CD4-positive, alpha-beta T cell (primary cell): ENCODE measurements at regions not wholly inside any gene's neighbourhood (a gene's known extent, or its start where the extent isn't known, plus 50 kb on each side); places are given as distances from the start of the nearest gene placed in this dataset.

ENCODE experiments used
- ATAC-seq: fragments of 200-7000 bp; cut with Tn5 transposase; one replicate; pipeline ENCODE4 v1.10.0; 2022; ENCODE audit warnings: mild to moderate bottlenecking; ENCODE audit not compliant: poor library complexity
- CTCF ChIA-PET: fragments of 350-600 bp; sonication (Branson Sonifier 250); formaldehyde crosslinking; loops from one replicate; lab custom pipeline; 2021; ENCODE audit warnings: antibody characterized with exemption, inconsistent platforms; lab: Charles Lee
- POLR2A ChIA-PET: fragments of 350-600 bp; sonication (Branson Sonifier 250); formaldehyde crosslinking; loops from one replicate; lab custom pipeline; 2021; ENCODE audit warnings: antibody characterized with exemption, inconsistent platforms; lab: Charles Lee
- DNase-seq, 14 experiments: peaks; one replicate each; pipeline ENCODE4 v3.0.0-alpha.2; 2013 to 2020; ENCODE audit warnings: mixed read lengths in 2 of 14
- H3K27ac ChIP-seq, 2 donors: one replicate each; pipeline versions ENCODE4 v1.5.1 to v1.7.0; 2013; ENCODE audit warnings: low read length in 2 of 2, low read depth in 1 of 2, mild to moderate bottlenecking in 1 of 2
- H3K27me3 ChIP-seq, 2 experiments: 1 replicate in 1 of 2; 2 replicates in 1 of 2; pipeline versions ENCODE4 v1.6.1 to v1.7.0; 2013; ENCODE audit warnings: low read length in 2 of 2, control low read depth in 1 of 2, mild to moderate bottlenecking in 1 of 2, moderate library complexity in 1 of 2; ENCODE audit not compliant: insufficient read depth in 2 of 2, control insufficient read depth in 1 of 2
- H3K36me3 ChIP-seq: one replicate; pipeline ENCODE4 v1.6.1; 2013; ENCODE audit warnings: low read length, control low read depth; ENCODE audit not compliant: insufficient read depth
- H3K4me1 ChIP-seq: one replicate; pipeline ENCODE4 v1.6.1; 2013; ENCODE audit warnings: low read length, control low read depth; ENCODE audit not compliant: insufficient read depth
- H3K4me3 ChIP-seq: one replicate; pipeline ENCODE4 v1.5.1; 2013; ENCODE audit warnings: mild to moderate bottlenecking, low read length, moderate library complexity
- H3K9me3 ChIP-seq, 2 experiments: 1 replicate in 1 of 2; 2 replicates in 1 of 2; pipeline versions ENCODE4 v1.6.1 to v1.7.0; 2013; ENCODE audit warnings: low read length in 2 of 2, mild to moderate bottlenecking in 2 of 2, control low read depth in 1 of 2, moderate library complexity in 1 of 2; ENCODE audit not compliant: control insufficient read depth in 1 of 2, insufficient read depth in 1 of 2
- H3K27ac Mint-ChIP-seq: one replicate; pipeline ENCODE4 v1.8.0; 2020; ENCODE audit warnings: mixed read lengths
- H3K27me3 Mint-ChIP-seq: one replicate; pipeline ENCODE4 v1.8.0; 2021; ENCODE audit warnings: mixed read lengths
- H3K36me3 Mint-ChIP-seq: one replicate; pipeline ENCODE4 v1.8.0; 2021; ENCODE audit warnings: low read depth, mixed read lengths
- H3K4me1 Mint-ChIP-seq: one replicate; pipeline ENCODE4 v1.8.0; 2021; ENCODE audit warnings: low read depth, mixed read lengths
- H3K4me3 Mint-ChIP-seq: one replicate; pipeline ENCODE4 v1.8.0; 2020; ENCODE audit warnings: mild to moderate bottlenecking, mixed read lengths
- H3K9me3 Mint-ChIP-seq: one replicate; pipeline ENCODE4 v1.8.0; 2020; ENCODE audit warnings: mixed read lengths
- intact Hi-C, 2 experiments: fragments of 100-400 bp; cut with DNase I in 1 of 2; cut with micrococcal nuclease in 1 of 2; formaldehyde crosslinking; loops; one replicate each; pipeline versions ENCODE4 v1.15.1 to v1.9.0; 2023 to 2025; cut with DNase I, micrococcal nuclease
- TF ChIP-seq, protein P1 (sequence below): fragments of 200-600 bp; IDR thresholded peaks from one replicate; pipeline ENCODE4 v1.8.0; 2022; ENCODE audit warnings: antibody characterized with exemption, mild to moderate bottlenecking

DNA sequence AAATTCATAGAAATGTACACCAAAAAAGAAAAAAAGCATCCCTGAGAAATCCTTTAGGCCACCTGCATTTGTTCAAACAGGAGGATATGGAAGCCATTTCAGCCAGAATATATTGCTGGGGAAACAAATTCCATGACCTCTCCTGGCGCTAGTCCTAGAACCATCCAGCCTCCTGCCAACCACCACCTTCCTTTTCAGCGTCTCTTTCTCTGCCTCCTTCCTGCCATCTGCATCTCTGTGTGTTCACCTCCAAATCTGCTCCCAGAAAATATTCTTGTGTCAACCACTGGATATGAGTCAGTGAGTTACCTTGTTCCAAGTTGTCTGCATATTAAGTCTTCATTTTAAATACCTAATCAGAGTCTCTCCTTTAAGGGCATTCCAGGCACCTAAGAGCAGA is 50.6 kb upstream of the NPY start:
- Mint-ChIP-seq H3K9me3 (no peaks in the 10 kb centered on the region), H3K36me3 (no peaks in the 10 kb centered on the region), H3K27ac (no peak overlapping the region), H3K4me1 (peaks cover 3% of the 10 kb centered on the region), H3K4me3 (no peak overlapping the region), H3K27me3 (peaks cover 15% of the 10 kb centered on the region)
- H3K9me3 ChIP-seq, result no peaks in the 10 kb centered on the region
- no peak for ATAC-seq
- intact Hi-C loops, result no loop called here
- H3K4me3 ChIP-seq, result no peak overlapping the region
- TF ChIP-seq, protein P1, sequence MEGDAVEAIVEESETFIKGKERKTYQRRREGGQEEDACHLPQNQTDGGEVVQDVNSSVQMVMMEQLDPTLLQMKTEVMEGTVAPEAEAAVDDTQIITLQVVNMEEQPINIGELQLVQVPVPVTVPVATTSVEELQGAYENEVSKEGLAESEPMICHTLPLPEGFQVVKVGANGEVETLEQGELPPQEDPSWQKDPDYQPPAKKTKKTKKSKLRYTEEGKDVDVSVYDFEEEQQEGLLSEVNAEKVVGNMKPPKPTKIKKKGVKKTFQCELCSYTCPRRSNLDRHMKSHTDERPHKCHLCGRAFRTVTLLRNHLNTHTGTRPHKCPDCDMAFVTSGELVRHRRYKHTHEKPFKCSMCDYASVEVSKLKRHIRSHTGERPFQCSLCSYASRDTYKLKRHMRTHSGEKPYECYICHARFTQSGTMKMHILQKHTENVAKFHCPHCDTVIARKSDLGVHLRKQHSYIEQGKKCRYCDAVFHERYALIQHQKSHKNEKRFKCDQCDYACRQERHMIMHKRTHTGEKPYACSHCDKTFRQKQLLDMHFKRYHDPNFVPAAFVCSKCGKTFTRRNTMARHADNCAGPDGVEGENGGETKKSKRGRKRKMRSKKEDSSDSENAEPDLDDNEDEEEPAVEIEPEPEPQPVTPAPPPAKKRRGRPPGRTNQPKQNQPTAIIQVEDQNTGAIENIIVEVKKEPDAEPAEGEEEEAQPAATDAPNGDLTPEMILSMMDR, result no peak
- H3K27me3 ChIP-seq, result no peaks in the 10 kb centered on the region
- ChIA-PET CTCF (no interaction called here), POLR2A (no interaction called here)
- DNase-seq, result no peak
- H3K4me1 ChIP-seq, result peaks cover 3% of the 10 kb centered on the region
- H3K27ac ChIP-seq, result no peak overlapping the region
- H3K36me3 ChIP-seq, result no peaks in the 10 kb centered on the region
